ENCODE measurements at regions not wholly inside any gene's neighbourhood (a gene's known extent, or its start where the extent isn't known, plus 50 kb on each side); places are given as distances from the start of the nearest gene placed in this dataset.

GRCh38 chr6:115865914-115866313 is 194.8 kb downstream of the FRK start:
- no peaks in the 10 kb centered on the region for H3K4me1 ChIP-seq (replicated peaks in 1 of 4; ENCODE audit: control insufficient read depth in 3 of 4, insufficient read depth in 4 of 4, low read length in 3 of 4)
- H3K27me3 ChIP-seq (replicated peaks in 1 of 4; ENCODE audit: control insufficient read depth in 3 of 4, extremely low read depth in 1 of 4, insufficient read depth in 3 of 4, low read length in 3 of 4), result no peaks in the 10 kb centered on the region
- no peak overlapping the region for H2BK5ac ChIP-seq (ENCODE audit: low read depth, low read length)
- H3K14ac ChIP-seq (ENCODE audit: insufficient read length), result no peak overlapping the region
- no peak for DNase-seq (ENCODE audit: low read depth in 1 of 2, low spot score in 2 of 2)
- H4K91ac ChIP-seq (replicated peaks; ENCODE audit: insufficient read length, low read length), result no peak overlapping the region
- H4K20me1 ChIP-seq (replicated peaks in 1 of 2; ENCODE audit: control insufficient read depth in 1 of 2, insufficient read depth in 2 of 2, low read length in 2 of 2), result no peaks in the 10 kb centered on the region
- H4K5ac ChIP-seq (ENCODE audit: insufficient read length, low read depth, low read length), result no peak overlapping the region
- no peak overlapping the region for H2BK120ac ChIP-seq (replicated peaks; ENCODE audit: low read depth, low read length)
- no peak overlapping the region for H3K4ac ChIP-seq (replicated peaks; ENCODE audit: insufficient read length, low read depth, low read length)
- TF ChIP-seq HDAC2 (IDR thresholded peaks at IDR 0.05; ENCODE audit: borderline replicate concordance in 1 of 2, low read depth in 2 of 2, low read length in 2 of 2) (no peak), POLR2A (IDR thresholded peaks at IDR 0.05; ENCODE audit: control extremely low read depth in 1 of 2, low read depth in 2 of 2, low read length in 2 of 2) (no peak), SP2 (IDR thresholded peaks at IDR 0.05; ENCODE audit: low read length) (no peak), CREB1 (IDR thresholded peaks at IDR 0.05) (no peak)
- CTCF ChIA-PET (ENCODE audit: partially characterized antibody), result interaction anchor here (0.7 kb wide), 1 partner anchor 37 kb away, joined by 3 read pairs; no protein-coding TSS in a partner anchor
- no peak overlapping the region for H3K27ac ChIP-seq (ENCODE audit: low read depth, low read length)
- H3K56ac ChIP-seq (replicated peaks; ENCODE audit: insufficient read length, low read depth, low read length), result no peak overlapping the region
- no peak overlapping the region for H3K4me2 ChIP-seq (ENCODE audit: insufficient read depth in 1 of 2, low read depth in 2 of 2, low read length in 2 of 2)
- no peaks in the 10 kb centered on the region for H3K79me1 ChIP-seq (ENCODE audit: low read depth, low read length)
- no peak overlapping the region for H2AFZ ChIP-seq (ENCODE audit: low read length)
- H4K8ac ChIP-seq (ENCODE audit: extremely low read depth, insufficient read depth, low read length), result no peak overlapping the region
- POLR2A ChIA-PET (ENCODE audit: partially characterized antibody), result no interaction called here
- H3K23me2 ChIP-seq (ENCODE audit: low read depth, low read length), result no peaks in the 10 kb centered on the region
- H3K23ac ChIP-seq (ENCODE audit: insufficient read length), result no peak overlapping the region
- no peaks in the 10 kb centered on the region for H3K79me2 ChIP-seq (ENCODE audit: control insufficient read depth in 1 of 2, insufficient read depth in 2 of 2, low read length in 2 of 2)
- H3K4me3 ChIP-seq (ENCODE audit: extremely low read depth in 1 of 4, insufficient read depth in 2 of 4, low read depth in 3 of 4, low read length in 4 of 4), result no peak overlapping the region
- no peak overlapping the region for H2BK15ac ChIP-seq (ENCODE audit: low read length)
- no peak overlapping the region for H3K9ac ChIP-seq (replicated peaks in 1 of 4; ENCODE audit: extremely low read depth in 1 of 4, low read depth in 3 of 4, low read length in 3 of 4)
- H2BK20ac ChIP-seq (ENCODE audit: low read length), result no peak overlapping the region
- H3K18ac ChIP-seq (ENCODE audit: extremely low read depth, low read length), result no peak overlapping the region
- 93% methylated on average over 2 of the region's 2 CpGs; no CpG with 5 or more reads in 1 of the 2 experiments for WGBS, 2 experiments (ENCODE audit: extremely low coverage in 1 of 2, insufficient coverage in 1 of 2, insufficient read length in 1 of 2, insufficient replicate concordance in 2 of 2, low coverage in 1 of 2, low lambda C conversion rate in 2 of 2, missing lambda C conversion rate in 1 of 2)
- FAIRE-seq, result no peak
- H2BK12ac ChIP-seq (ENCODE audit: low read depth, low read length), result no peak overlapping the region
- no peaks in the 10 kb centered on the region for H3K9me3 ChIP-seq (ENCODE audit: insufficient read depth in 2 of 2, low read depth in 1 of 2, low read length in 1 of 2)
- no peaks in the 10 kb centered on the region for H3K36me3 ChIP-seq (ENCODE audit: control insufficient read depth in 2 of 4, insufficient read depth in 4 of 4, low read length in 3 of 4)
- H2AK5ac ChIP-seq (ENCODE audit: low read depth, low read length), result no peak overlapping the region
